Upper lobe of left lung (tissue), 6 donors: ENCODE measurements at regions not wholly inside any gene's neighbourhood (a gene's known extent, or its start where the extent isn't known, plus 50 kb on each side); places are given as distances from the start of the nearest gene placed in this dataset.
A peak's percentile ranks its signal among the peaks of the same experiment; 100 is the strongest.

Source experiments
- ATAC-seq, 2 donors: fragments of 200-7000 bp; cut with Tn5 transposase; one replicate each; pipeline ENCODE4 v1.9.1; 2022; ENCODE audit warnings: mild to moderate bottlenecking in 2 of 2, moderate library complexity in 2 of 2; ENCODE audit not compliant: low FRiP score in 2 of 2
- DNase-seq, 2 donors: peaks; one replicate each; pipeline ENCODE4 v3.0.0-alpha.2; 2019 to 2020
- H3K27ac ChIP-seq, 4 donors: fragments of 200-600 bp; sonication (generic); one replicate each; pipeline ENCODE4 v1.5.1; 2016 to 2019
- H3K27me3 ChIP-seq, 4 donors: fragments of 200-600 bp; sonication (generic); one replicate each; pipeline ENCODE4 v1.5.1; 2017 to 2019
- H3K36me3 ChIP-seq, 4 donors: fragments of 200-600 bp; sonication (generic); one replicate each; pipeline ENCODE4 v1.5.1; 2016 to 2019
- H3K4me1 ChIP-seq, 4 donors: fragments of 200-600 bp; sonication (generic); one replicate each; pipeline ENCODE4 v1.5.1; 2018 to 2019
- H3K4me3 ChIP-seq, 4 donors: fragments of 200-600 bp; sonication (generic); one replicate each; pipeline ENCODE4 v1.5.1; 2017 to 2019; ENCODE audit warnings: mild to moderate bottlenecking in 2 of 4, moderate library complexity in 1 of 4
- H3K9me3 ChIP-seq, 4 donors: fragments of 200-600 bp; sonication (generic); one replicate each; pipeline ENCODE4 v1.5.1; 2018 to 2019
- CTCF ChIP-seq, 6 experiments: fragments of 450-650 bp in 4 of 6; fragments of 200-600 bp in 2 of 6; sonication (generic) in 2 of 6; IDR thresholded peaks; one replicate each; pipeline ENCODE4 v1.5.1; 2016 to 2019; ENCODE audit warnings: antibody characterized with exemption in 6 of 6
- EP300 ChIP-seq, 4 donors: sonication (generic); formaldehyde crosslinking; IDR thresholded peaks; one replicate each; pipeline ENCODE4 v1.5.1; 2017; ENCODE audit warnings: antibody characterized with exemption in 4 of 4, control low read depth in 2 of 4
- POLR2A ChIP-seq, 4 donors: fragments of 450-650 bp; IDR thresholded peaks; one replicate each; pipeline ENCODE4 v1.5.1; 2016 to 2017; ENCODE audit warnings: antibody characterized with exemption in 4 of 4, mild to moderate bottlenecking in 2 of 4
- POLR2AphosphoS5 ChIP-seq, 2 donors: sonication (generic); formaldehyde crosslinking; IDR thresholded peaks; one replicate each; pipeline ENCODE4 v1.5.1; 2017; ENCODE audit warnings: antibody characterized with exemption in 2 of 2
- WGBS, 2 donors: methylation state at CpG; one replicate each; pipeline ENCODE4 v1.1.5; 2017 to 2018; 5-methylcytosine and 5-hydroxymethylcytosine counted together
- donor health status: DM: no; HTN: no; CAD: no; lungs with moderate emphysema.
- donor health status: DM: no; HTN: yes; CAD: no; lungs with severe emphysema.

GRCh38 chrX:80173261-80173660, 158.7 kb downstream of the TBX22 start:
- ATAC-seq = no peak
- no peak overlapping the region for H3K4me3 ChIP-seq
- H3K27me3 ChIP-seq = no peaks in the 10 kb centered on the region
- TF ChIP-seq CTCF (IDR thresholded peaks at IDR 0.05) (no peak), EP300 (IDR thresholded peaks at IDR 0.05) (no peak), POLR2A (IDR thresholded peaks at IDR 0.05) (no peak)
- no peak for DNase-seq
- no peaks in the 10 kb centered on the region for H3K9me3 ChIP-seq
- no peaks in the 10 kb centered on the region for H3K36me3 ChIP-seq
- no peaks in the 10 kb centered on the region for H3K4me1 ChIP-seq
- no peak overlapping the region for H3K27ac ChIP-seq
- WGBS, 2 donors = 49 to 53% methylated on average over 9 of the region's 9 CpGs

- H3K9me3 ChIP-seq = no peaks in the 10 kb centered on the region
- WGBS, 2 donors = 49 to 74% methylated on average over 3 of the region's 3 CpGs
- TF ChIP-seq POLR2A (IDR thresholded peaks at IDR 0.05) = no peak
- no peak for TF ChIP-seq POLR2AphosphoS5 (IDR thresholded peaks at IDR 0.05)
These were observed 160.5 kb downstream of the TBX22 start for GRCh38 chrX:80174925-80175574.

GRCh38 chrX:80181079-80181478, 166.5 kb downstream of the TBX22 start:
- H3K4me1 ChIP-seq = no peaks in the 10 kb centered on the region
- TF ChIP-seq POLR2A (IDR thresholded peaks at IDR 0.05) (no peak), POLR2AphosphoS5 (IDR thresholded peaks at IDR 0.05) (no peak), CTCF (IDR thresholded peaks at IDR 0.05) (peak in 1 of 6 experiments; percentile 5), EP300 (IDR thresholded peaks at IDR 0.05) (no peak)
- H3K27me3 ChIP-seq = no peaks in the 10 kb centered on the region
- no peak overlapping the region for H3K27ac ChIP-seq
- no peak for ATAC-seq
- DNase-seq = no peak
- H3K9me3 ChIP-seq = no peaks in the 10 kb centered on the region
- H3K4me3 ChIP-seq = no peak overlapping the region
- WGBS, 2 donors = 31% methylated on average over 1 of the region's 1 CpG; no CpG with 5 or more reads in 1 of the 2 donors
- no peaks in the 10 kb centered on the region for H3K36me3 ChIP-seq

More at GRCh38 chrX:80174925-80175574, 160.5 kb downstream of the TBX22 start:
- H3K27me3 ChIP-seq = no peaks in the 10 kb centered on the region
- no peaks in the 10 kb centered on the region for H3K4me1 ChIP-seq
- H3K4me3 ChIP-seq = no peak overlapping the region
- no peak overlapping the region for H3K27ac ChIP-seq
- H3K36me3 ChIP-seq = no peaks in the 10 kb centered on the region
- ATAC-seq = peak in 1 of 2 donors; percentile 69
- no peak for DNase-seq

- H3K4me3 ChIP-seq = no peak overlapping the region
- 50 to 67% methylated on average over 2 of the region's 2 CpGs for WGBS, 2 donors
- no peak for DNase-seq
- no peak for ATAC-seq
- no peaks in the 10 kb centered on the region for H3K27me3 ChIP-seq
- H3K4me1 ChIP-seq = no peaks in the 10 kb centered on the region
- TF ChIP-seq EP300 (IDR thresholded peaks at IDR 0.05) (no peak), POLR2AphosphoS5 (IDR thresholded peaks at IDR 0.05) (no peak), CTCF (IDR thresholded peaks at IDR 0.05) (no peak), POLR2A (IDR thresholded peaks at IDR 0.05) (no peak)
- H3K9me3 ChIP-seq = no peaks in the 10 kb centered on the region
- no peak overlapping the region for H3K27ac ChIP-seq
- H3K36me3 ChIP-seq = no peaks in the 10 kb centered on the region
These were observed 170.3 kb downstream of the TBX22 start for GRCh38 chrX:80184854-80185253.

GRCh38 chrX:80206647-80207046, 192.1 kb downstream of the TBX22 start:
- peak in 1 of 2 donors; percentile 15 for ATAC-seq
- Histone ChIP-seq H3K9me3 (no peaks in the 10 kb centered on the region), H3K4me3 (no peak overlapping the region), H3K4me1 (no peaks in the 10 kb centered on the region), H3K27ac (no peak overlapping the region), H3K27me3 (no peaks in the 10 kb centered on the region), H3K36me3 (no peaks in the 10 kb centered on the region)
- no peak for TF ChIP-seq POLR2A (IDR thresholded peaks at IDR 0.05)
- no peak for TF ChIP-seq CTCF (IDR thresholded peaks at IDR 0.05)
- TF ChIP-seq POLR2AphosphoS5 (IDR thresholded peaks at IDR 0.05) = no peak
- no peak for TF ChIP-seq EP300 (IDR thresholded peaks at IDR 0.05)
- DNase-seq = no peak
- 76 to 85% methylated on average over 2 of the region's 2 CpGs for whole genome bisulfite sequencing, 2 donors
